HepG2 (cell line): ENCODE measurements at regions not wholly inside any gene's neighbourhood (a gene's known extent, or its start where the extent isn't known, plus 50 kb on each side); places are given as distances from the start of the nearest gene placed in this dataset.

Experiments used
- HNRNPH1 ChIP-seq: fragments of 200-400 bp; formaldehyde crosslinking; optimal IDR thresholded peaks from 2 replicates; pipeline ENCODE3; 2017; ENCODE audit warnings: mild to moderate bottlenecking, low read depth, low read length
- NR2F6 ChIP-seq, 2 experiments: IDR thresholded peaks; 2 replicates each; pipeline ENCODE4 v1.6.1; 2016; ENCODE audit warnings: antibody characterized with exemption in 1 of 2, mild to moderate bottlenecking in 1 of 2
- YY1 ChIP-seq: IDR thresholded peaks from 2 replicates; pipeline ENCODE4 v1.6.1; 2011; ENCODE audit warnings: low read length, low read depth, moderate library complexity, mild to moderate bottlenecking; ENCODE audit not compliant: insufficient read depth, insufficient replicate concordance
- ZNF510 ChIP-seq: sonication (generic); formaldehyde crosslinking; IDR thresholded peaks from 2 replicates; pipeline ENCODE4 v1.4.0; 2020; ENCODE audit warnings: low read depth, mild to moderate bottlenecking, missing genetic modification reagents
- ZNF619 ChIP-seq: sonication (generic); formaldehyde crosslinking; IDR thresholded peaks from 2 replicates; pipeline ENCODE4 v1.4.0; 2020; ENCODE audit warnings: mild to moderate bottlenecking, missing genetic modification reagents
- ZNF737 ChIP-seq: sonication (generic); formaldehyde crosslinking; IDR thresholded peaks from 2 replicates; pipeline ENCODE4 v1.5.0; 2020; ENCODE audit warnings: missing genetic modification reagents, mild to moderate bottlenecking, borderline replicate concordance
- TF ChIP-seq, protein P1 (sequence below): sonication (generic); formaldehyde crosslinking; IDR thresholded peaks from 2 replicates; pipeline ENCODE4 v1.4.0; 2020; ENCODE audit warnings: missing genetic modification reagents, borderline replicate concordance
- TF ChIP-seq, protein P2 (sequence below): IDR thresholded peaks from 2 replicates; pipeline ENCODE4 v1.6.1; 2016; ENCODE audit warnings: missing compliant biosample characterization, missing genetic modification reagents, borderline replicate concordance

DNA sequence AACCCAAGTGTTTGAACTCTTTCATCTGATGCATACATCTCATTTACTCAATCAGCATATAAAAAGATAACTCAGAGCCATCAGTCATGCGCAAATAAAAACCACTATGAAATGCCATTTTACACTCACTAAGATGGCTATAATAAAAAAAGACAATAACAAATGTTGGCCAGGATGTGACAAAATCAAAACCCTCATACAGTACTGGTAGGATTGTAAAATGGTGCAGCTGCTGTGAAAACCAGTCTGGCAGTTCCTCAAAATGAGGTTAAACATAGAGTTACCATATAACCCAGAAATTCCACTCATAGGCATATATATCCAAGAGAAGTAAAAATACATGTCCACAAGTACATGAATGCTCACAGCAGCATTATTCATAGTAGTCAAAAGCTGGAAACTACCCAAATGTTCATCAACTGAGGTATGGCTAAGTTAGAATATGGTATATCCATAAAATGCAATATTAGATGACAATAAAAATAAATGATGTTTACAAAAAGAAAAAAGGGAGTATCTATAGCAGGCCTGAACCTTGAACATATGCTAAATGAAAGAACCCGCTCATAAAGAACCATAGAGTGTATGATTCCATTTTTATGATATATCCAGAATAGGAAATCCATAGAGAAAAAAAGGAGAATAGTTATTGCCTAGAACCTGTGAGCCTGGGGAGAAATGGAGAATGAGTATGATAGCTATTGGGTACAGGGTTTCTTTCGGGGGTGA is 265.1 kb downstream of the SIPA1L2 start (continued):
- TF ChIP-seq, protein P1, sequence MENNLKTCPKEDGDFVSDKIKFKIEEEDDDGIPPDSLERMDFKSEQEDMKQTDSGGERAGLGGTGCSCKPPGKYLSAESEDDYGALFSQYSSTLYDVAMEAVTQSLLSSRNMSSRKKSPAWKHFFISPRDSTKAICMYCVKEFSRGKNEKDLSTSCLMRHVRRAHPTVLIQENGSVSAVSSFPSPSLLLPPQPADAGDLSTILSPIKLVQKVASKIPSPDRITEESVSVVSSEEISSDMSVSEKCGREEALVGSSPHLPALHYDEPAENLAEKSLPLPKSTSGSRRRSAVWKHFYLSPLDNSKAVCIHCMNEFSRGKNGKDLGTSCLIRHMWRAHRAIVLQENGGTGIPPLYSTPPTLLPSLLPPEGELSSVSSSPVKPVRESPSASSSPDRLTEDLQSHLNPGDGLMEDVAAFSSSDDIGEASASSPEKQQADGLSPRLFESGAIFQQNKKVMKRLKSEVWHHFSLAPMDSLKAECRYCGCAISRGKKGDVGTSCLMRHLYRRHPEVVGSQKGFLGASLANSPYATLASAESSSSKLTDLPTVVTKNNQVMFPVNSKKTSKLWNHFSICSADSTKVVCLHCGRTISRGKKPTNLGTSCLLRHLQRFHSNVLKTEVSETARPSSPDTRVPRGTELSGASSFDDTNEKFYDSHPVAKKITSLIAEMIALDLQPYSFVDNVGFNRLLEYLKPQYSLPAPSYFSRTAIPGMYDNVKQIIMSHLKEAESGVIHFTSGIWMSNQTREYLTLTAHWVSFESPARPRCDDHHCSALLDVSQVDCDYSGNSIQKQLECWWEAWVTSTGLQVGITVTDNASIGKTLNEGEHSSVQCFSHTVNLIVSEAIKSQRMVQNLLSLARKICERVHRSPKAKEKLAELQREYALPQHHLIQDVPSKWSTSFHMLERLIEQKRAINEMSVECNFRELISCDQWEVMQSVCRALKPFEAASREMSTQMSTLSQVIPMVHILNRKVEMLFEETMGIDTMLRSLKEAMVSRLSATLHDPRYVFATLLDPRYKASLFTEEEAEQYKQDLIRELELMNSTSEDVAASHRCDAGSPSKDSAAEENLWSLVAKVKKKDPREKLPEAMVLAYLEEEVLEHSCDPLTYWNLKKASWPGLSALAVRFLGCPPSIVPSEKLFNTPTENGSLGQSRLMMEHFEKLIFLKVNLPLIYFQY, result no peak
- TF ChIP-seq, protein P2, sequence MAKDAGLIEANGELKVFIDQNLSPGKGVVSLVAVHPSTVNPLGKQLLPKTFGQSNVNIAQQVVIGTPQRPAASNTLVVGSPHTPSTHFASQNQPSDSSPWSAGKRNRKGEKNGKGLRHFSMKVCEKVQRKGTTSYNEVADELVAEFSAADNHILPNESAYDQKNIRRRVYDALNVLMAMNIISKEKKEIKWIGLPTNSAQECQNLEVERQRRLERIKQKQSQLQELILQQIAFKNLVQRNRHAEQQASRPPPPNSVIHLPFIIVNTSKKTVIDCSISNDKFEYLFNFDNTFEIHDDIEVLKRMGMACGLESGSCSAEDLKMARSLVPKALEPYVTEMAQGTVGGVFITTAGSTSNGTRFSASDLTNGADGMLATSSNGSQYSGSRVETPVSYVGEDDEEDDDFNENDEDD, result no peak
- TF ChIP-seq NR2F6 (IDR thresholded peaks at IDR 0.05) (no peak), NR2F6 (CRISPR knock-in tag; IDR thresholded peaks at IDR 0.05) (no peak), YY1 (no peak), HNRNPH1 (no peak), ZNF737 (CRISPR knock-in tag) (no peak), ZNF510 (no peak), ZNF619 (CRISPR knock-in tag) (no peak)
